ENCODE measurements at regions not wholly inside any gene's neighbourhood (a gene's known extent, or its start where the extent isn't known, plus 50 kb on each side); places are given as distances from the start of the nearest gene placed in this dataset.
"Not testable (repeated sequence)": the region's sequence is repeated elsewhere in the genome, so short reads cannot be mapped to it uniquely, and the experiment has no call there.

DNA sequence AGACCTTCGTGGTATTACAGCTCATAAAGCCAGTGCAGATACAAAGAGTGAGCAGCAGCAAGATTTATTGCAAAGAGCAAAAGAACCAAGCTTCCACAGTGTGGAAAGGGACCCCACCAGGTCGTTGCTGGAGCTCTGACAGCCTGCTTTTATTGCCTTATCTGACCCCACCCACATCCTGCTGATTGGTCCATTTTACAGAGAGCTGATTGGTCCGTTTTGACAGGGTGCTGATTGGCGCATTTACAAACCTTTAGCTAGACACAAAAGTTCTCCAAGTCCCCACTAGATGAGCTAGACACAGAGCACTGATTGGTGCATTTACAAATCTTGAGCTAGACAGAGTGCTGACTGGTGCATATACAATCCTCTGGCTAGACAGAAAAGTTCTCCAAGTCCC is 74.9 kb upstream of the ATP5MC3 start:
- TF ChIP-seq, protein P1, sequence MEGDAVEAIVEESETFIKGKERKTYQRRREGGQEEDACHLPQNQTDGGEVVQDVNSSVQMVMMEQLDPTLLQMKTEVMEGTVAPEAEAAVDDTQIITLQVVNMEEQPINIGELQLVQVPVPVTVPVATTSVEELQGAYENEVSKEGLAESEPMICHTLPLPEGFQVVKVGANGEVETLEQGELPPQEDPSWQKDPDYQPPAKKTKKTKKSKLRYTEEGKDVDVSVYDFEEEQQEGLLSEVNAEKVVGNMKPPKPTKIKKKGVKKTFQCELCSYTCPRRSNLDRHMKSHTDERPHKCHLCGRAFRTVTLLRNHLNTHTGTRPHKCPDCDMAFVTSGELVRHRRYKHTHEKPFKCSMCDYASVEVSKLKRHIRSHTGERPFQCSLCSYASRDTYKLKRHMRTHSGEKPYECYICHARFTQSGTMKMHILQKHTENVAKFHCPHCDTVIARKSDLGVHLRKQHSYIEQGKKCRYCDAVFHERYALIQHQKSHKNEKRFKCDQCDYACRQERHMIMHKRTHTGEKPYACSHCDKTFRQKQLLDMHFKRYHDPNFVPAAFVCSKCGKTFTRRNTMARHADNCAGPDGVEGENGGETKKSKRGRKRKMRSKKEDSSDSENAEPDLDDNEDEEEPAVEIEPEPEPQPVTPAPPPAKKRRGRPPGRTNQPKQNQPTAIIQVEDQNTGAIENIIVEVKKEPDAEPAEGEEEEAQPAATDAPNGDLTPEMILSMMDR (conservative IDR thresholded peaks at IDR 0.05; ENCODE audit: low read depth, low read length): not testable (repeated sequence)
- not testable (repeated sequence) for TF ChIP-seq EZH2 (IDR thresholded peaks at IDR 0.05; ENCODE audit: borderline replicate concordance, low read depth, low read length, poor library complexity, severe bottlenecking)

All from A673 (cell line).